ENCODE measurements at regions not wholly inside any gene's neighbourhood (a gene's known extent, or its start where the extent isn't known, plus 50 kb on each side); places are given as distances from the start of the nearest gene placed in this dataset.

- TF ChIP-seq CTCF (IDR thresholded peaks at IDR 0.05) (no peak), POLR2A (IDR thresholded peaks at IDR 0.05) (no peak)
Observed at GRCh38 chr16:8080817-8081216, 509.5 kb downstream of the TMEM114 start.
